T47D (cell line): ENCODE measurements at regions not wholly inside any gene's neighbourhood (a gene's known extent, or its start where the extent isn't known, plus 50 kb on each side); places are given as distances from the start of the nearest gene placed in this dataset.

Experiments used
- DNase-seq, 2 experiments: peaks; one replicate each; pipeline versions ENCODE4 v3.0.0 to v3.0.0-alpha.2; 2011 to 2012; ENCODE audit warnings: low read depth in 1 of 2, low spot score in 1 of 2
- JUND ChIP-seq: IDR thresholded peaks from 2 replicates; pipeline ENCODE4 v1.6.1; 2012; ENCODE audit warnings: low read depth
- in situ Hi-C: cut with HindIII; loops from 2 replicates; pipeline ENCODE4 v1.10.0; 2016; ENCODE audit warnings: low sequenced_read_pairs, low pct_unique_long_range_greater_than_20kb

GRCh38 chr6:134866563-134866962 lies 83.3 kb downstream of the ALDH8A1 start:
- no peak for TF ChIP-seq JUND
- DNase-seq, result no peak
- in situ Hi-C loops, result no loop called here

- TF ChIP-seq JUND, result no peak
- in situ Hi-C loops, result no loop called here
- no peak for DNase-seq
These were observed 85.3 kb downstream of the ALDH8A1 start for GRCh38 chr6:134864558-134864957.

- in situ Hi-C loops, result no loop called here
- DNase-seq, result no peak
- TF ChIP-seq JUND, result no peak
These were observed 86.0 kb downstream of the ALDH8A1 start for GRCh38 chr6:134863763-134864510.

- in situ Hi-C loops, result no loop called here
- no peak for DNase-seq
- TF ChIP-seq JUND, result no peak
These were observed 95.5 kb downstream of the ALDH8A1 start for GRCh38 chr6:134854366-134854765.

- TF ChIP-seq JUND, result no peak
- no peak for DNase-seq
- in situ Hi-C loops, result no loop called here
These were observed 96.5 kb downstream of the ALDH8A1 start for GRCh38 chr6:134853111-134854055.

- no peak for DNase-seq
- in situ Hi-C loops, result no loop called here
- TF ChIP-seq JUND, result no peak
These were observed 98.4 kb downstream of the ALDH8A1 start for GRCh38 chr6:134851548-134851947.

GRCh38 chr6:134850721-134851305 lies 99.1 kb downstream of the ALDH8A1 start:
- DNase-seq, result no peak
- TF ChIP-seq JUND, result no peak
- in situ Hi-C loops, result no loop called here

- no peak for DNase-seq
- in situ Hi-C loops, result no loop called here
- no peak for TF ChIP-seq JUND
These were observed 99.9 kb downstream of the ALDH8A1 start for GRCh38 chr6:134849920-134850447.

- no peak for DNase-seq
- in situ Hi-C loops, result no loop called here
- no peak for TF ChIP-seq JUND
These were observed 101.8 kb downstream of the ALDH8A1 start for GRCh38 chr6:134848076-134848475.

- in situ Hi-C loops, result no loop called here
- DNase-seq, result no peak
- TF ChIP-seq JUND, result no peak
These were observed 103.0 kb downstream of the ALDH8A1 start for GRCh38 chr6:134846865-134847264.

- TF ChIP-seq JUND, result no peak
- in situ Hi-C loops, result no loop called here
- DNase-seq, result no peak
These were observed 103.9 kb downstream of the ALDH8A1 start for GRCh38 chr6:134846031-134846430.

- in situ Hi-C loops, result no loop called here
- DNase-seq, result no peak
- TF ChIP-seq JUND, result no peak
These were observed 105.8 kb downstream of the ALDH8A1 start for GRCh38 chr6:134844120-134844519.
